Bronchial epithelial cell (primary cell): ENCODE measurements at regions not wholly inside any gene's neighbourhood (a gene's known extent, or its start where the extent isn't known, plus 50 kb on each side); places are given as distances from the start of the nearest gene placed in this dataset.
"Not testable (repeated sequence)": the region's sequence is repeated elsewhere in the genome, so short reads cannot be mapped to it uniquely, and the experiment has no call there.

Experiments used
- DNase-seq: peaks from one replicate; pipeline ENCODE4 v3.0.0-alpha.2; 2010; ENCODE audit warnings: low read depth
- FAIRE-seq: peaks from 2 replicates; lab custom pipeline; 2011; peaks lifted over from hg19 to GRCh38; lab: Jason Lieb, UNC
- H3K27me3 ChIP-seq: 2 replicates; pipeline ENCODE4 v1.5.1; 2011; ENCODE audit warnings: low read length; ENCODE audit not compliant: control insufficient read depth, insufficient read depth
- H3K36me3 ChIP-seq: 2 replicates; pipeline ENCODE4 v1.5.1; 2011; ENCODE audit warnings: low read length; ENCODE audit not compliant: control insufficient read depth, insufficient read depth
- H3K4me3 ChIP-seq: 2 replicates; pipeline ENCODE4 v1.5.1; 2011; ENCODE audit warnings: mild to moderate bottlenecking, low read depth, low read length, control low read depth
- TF ChIP-seq, protein P1 (sequence below): IDR thresholded peaks from 2 replicates; pipeline ENCODE4 v1.5.1; 2011; ENCODE audit warnings: mild to moderate bottlenecking, moderate library complexity, low read length, control low read depth, inconsistent platforms; ENCODE audit not compliant: insufficient read depth, severe bottlenecking

DNA sequence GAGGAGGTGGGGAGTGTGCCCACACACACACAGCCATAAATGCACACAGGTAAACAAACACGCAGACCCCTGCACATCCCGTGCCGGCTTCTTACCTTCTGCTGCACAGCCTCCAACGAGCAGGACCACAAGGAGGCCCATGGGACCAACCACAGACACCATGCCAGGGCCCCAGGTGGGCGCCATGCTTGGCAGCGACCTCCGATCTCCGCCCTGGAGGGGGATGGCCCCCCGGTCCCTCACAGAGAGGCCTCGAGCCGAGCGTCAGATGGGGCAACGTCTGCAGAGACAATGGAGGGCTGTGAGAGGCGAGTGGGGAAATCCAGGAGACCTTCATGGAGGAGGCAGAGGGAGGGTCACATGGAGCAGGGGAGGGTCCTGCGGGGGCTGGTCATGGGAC, 54.7 kb downstream of the PTPRS start:
- FAIRE-seq: no peak
- no peak for DNase-seq
- TF ChIP-seq, protein P1, sequence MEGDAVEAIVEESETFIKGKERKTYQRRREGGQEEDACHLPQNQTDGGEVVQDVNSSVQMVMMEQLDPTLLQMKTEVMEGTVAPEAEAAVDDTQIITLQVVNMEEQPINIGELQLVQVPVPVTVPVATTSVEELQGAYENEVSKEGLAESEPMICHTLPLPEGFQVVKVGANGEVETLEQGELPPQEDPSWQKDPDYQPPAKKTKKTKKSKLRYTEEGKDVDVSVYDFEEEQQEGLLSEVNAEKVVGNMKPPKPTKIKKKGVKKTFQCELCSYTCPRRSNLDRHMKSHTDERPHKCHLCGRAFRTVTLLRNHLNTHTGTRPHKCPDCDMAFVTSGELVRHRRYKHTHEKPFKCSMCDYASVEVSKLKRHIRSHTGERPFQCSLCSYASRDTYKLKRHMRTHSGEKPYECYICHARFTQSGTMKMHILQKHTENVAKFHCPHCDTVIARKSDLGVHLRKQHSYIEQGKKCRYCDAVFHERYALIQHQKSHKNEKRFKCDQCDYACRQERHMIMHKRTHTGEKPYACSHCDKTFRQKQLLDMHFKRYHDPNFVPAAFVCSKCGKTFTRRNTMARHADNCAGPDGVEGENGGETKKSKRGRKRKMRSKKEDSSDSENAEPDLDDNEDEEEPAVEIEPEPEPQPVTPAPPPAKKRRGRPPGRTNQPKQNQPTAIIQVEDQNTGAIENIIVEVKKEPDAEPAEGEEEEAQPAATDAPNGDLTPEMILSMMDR: no peak
- no peaks in the 10 kb centered on the region for H3K36me3 ChIP-seq
- H3K4me3 ChIP-seq: no peak overlapping the region
- no peaks in the 10 kb centered on the region for H3K27me3 ChIP-seq

DNA sequence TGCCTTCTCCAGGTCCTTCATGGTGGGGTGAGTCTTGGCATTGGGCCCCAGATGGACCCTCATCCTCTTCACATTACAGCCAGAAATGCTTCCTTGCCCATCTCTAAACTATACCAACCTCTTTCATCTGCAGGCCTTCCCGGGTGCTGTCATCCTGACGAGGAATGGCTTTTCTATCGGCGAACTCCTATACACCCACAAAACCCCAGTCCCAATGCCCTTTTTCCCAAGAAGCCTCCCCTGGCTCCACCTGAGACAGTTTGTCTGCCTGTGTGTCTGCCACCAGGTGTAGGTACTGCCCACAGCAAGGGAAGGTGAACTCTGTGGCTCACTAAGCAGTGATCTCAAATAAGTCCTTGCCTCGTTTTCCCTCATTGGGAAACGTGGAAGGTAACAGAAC, 55.3 kb downstream of the PTPRS start:
- no peak overlapping the region for H3K4me3 ChIP-seq
- no peak for DNase-seq
- no peaks in the 10 kb centered on the region for H3K36me3 ChIP-seq
- no peaks in the 10 kb centered on the region for H3K27me3 ChIP-seq
- peak; percentile 92 for FAIRE-seq
- TF ChIP-seq, protein P1: no peak

DNA sequence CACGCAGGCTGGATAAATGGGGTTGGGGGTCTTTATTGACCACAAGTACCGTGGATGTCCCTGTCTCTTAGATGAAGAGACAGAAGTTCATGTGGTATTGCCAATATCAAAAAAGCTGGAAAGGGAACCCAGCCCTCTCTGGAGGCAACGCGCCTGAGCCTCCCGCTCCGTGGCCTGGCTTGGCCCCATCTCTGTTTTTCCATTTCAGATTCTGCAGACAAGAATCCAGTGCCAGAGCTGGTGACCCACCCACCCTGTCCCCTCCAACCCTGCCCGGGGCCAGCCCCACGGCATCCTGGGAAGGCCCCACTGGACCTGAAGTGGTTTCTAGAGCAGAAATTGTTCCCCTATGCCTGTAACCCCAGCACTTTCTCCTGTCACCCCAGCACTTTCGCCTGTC, 57.7 kb downstream of the PTPRS start:
- TF ChIP-seq, protein P1: no peak
- H3K36me3 ChIP-seq: no peaks in the 10 kb centered on the region
- DNase-seq: no peak
- FAIRE-seq: no peak
- no peaks in the 10 kb centered on the region for H3K27me3 ChIP-seq
- H3K4me3 ChIP-seq: no peak overlapping the region

DNA sequence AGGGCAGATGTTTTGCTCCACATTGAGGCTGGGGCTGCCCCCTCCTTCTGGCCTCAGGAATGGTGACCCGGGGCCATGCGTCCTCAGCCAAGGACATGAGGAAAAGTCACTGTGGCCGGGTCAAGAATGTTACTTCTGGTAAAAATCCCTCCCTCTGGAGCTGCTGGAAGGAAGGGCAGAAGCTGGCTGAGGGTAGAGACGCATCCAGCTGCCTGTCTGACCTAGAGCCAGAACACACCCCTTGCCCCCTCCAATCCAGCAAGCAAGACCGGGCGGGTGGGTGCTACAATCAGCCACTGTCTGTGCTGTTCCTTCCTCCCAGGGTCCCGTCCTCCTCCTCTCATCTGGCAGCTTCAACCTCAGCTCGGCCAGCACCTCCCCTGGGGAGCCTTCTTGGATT, 59.0 kb downstream of the PTPRS start:
- no peak for DNase-seq
- Histone ChIP-seq H3K4me3 (no peak overlapping the region), H3K36me3 (no peaks in the 10 kb centered on the region), H3K27me3 (no peaks in the 10 kb centered on the region)
- FAIRE-seq: peak; percentile 62
- TF ChIP-seq, protein P1: no peak

DNA sequence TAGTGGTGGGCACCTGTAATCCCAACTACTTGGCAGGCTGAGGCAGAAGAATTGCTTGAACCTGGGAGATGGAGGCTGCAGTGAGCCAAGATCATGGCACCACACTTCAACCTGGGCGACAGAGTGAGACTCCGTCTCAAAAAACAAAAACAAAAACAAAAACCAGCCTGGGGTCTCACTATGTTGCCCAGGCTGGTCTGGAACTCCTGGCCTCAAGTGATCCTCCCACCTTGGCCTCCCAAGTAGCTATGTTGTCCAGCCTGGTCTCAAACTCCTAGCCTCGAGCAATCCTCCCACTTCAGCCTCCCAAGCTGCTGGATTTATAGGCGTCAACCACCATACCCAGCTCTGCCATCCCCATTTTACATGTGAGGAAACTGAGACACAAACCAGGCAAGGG, 64.9 kb downstream of the PTPRS start:
- H3K36me3 ChIP-seq: not testable (repeated sequence)

DNA sequence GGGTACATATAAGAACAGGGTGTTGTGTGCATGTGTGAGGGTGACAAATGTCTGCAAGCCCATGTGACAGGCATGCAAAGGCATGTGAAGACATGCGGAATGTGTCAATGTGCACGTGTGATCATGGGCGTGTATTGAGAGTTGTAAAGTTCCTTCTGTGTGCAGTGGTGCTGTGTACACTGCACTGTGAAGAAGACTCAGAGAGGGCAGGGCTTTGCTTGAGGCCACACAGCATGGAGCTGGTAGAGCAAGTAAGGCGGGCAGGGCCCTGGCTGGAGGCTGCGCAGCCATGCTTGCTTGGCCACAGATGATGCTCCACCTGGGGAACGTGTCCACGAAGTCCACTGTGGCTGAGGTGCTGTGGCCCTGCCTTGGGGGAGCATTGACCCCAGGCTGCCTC, 66.8 kb downstream of the PTPRS start:
- DNase-seq (peak; percentile 12), FAIRE-seq (peak; percentile 83)
- H3K27me3 ChIP-seq: no peaks in the 10 kb centered on the region
- TF ChIP-seq, protein P1: no peak
- H3K4me3 ChIP-seq: no peak overlapping the region
- no peaks in the 10 kb centered on the region for H3K36me3 ChIP-seq

More for the DNA sequence above, 64.9 kb downstream of the PTPRS start:
- not testable (repeated sequence) for FAIRE-seq, H3K4me3 ChIP-seq, DNase-seq, H3K27me3 ChIP-seq
